ENCODE measurements at regions not wholly inside any gene's neighbourhood (a gene's known extent, or its start where the extent isn't known, plus 50 kb on each side); places are given as distances from the start of the nearest gene placed in this dataset.

- TF ChIP-seq CTCF (conservative IDR thresholded peaks at IDR 0.05; ENCODE audit: low read depth, low read length), result no peak
- no peak for TF ChIP-seq POLR2A (IDR thresholded peaks at IDR 0.05; ENCODE audit: low read depth, low read length)
- no peak for TF ChIP-seq CEBPB (IDR thresholded peaks at IDR 0.05; ENCODE audit: low read depth, low read length)
- no peak for TF ChIP-seq USF2 (IDR thresholded peaks at IDR 0.05; ENCODE audit: low read depth, low read length)
- TF ChIP-seq MAZ (IDR thresholded peaks at IDR 0.05; ENCODE audit: borderline replicate concordance, low read depth, low read length), result no peak
- peak; percentile 39 for TF ChIP-seq MAFK (IDR thresholded peaks at IDR 0.05; ENCODE audit: low read depth, low read length)
- TF ChIP-seq RCOR1 (IDR thresholded peaks at IDR 0.05; ENCODE audit: insufficient replicate concordance, low read length), result no peak
- no peak for TF ChIP-seq RFX5 (IDR thresholded peaks at IDR 0.05; ENCODE audit: low read depth, low read length)
- no peak for TF ChIP-seq BHLHE40 (IDR thresholded peaks at IDR 0.05; ENCODE audit: low read depth, low read length)
- TF ChIP-seq ELK1 (IDR thresholded peaks at IDR 0.05; ENCODE audit: borderline replicate concordance, low read depth, low read length), result no peak
- TF ChIP-seq MXI1 (IDR thresholded peaks at IDR 0.05; ENCODE audit: borderline replicate concordance, low read depth, low read length), result no peak
- TF ChIP-seq RAD21 (IDR thresholded peaks at IDR 0.05; ENCODE audit: low read length), result no peak
- TF ChIP-seq SMC3 (IDR thresholded peaks at IDR 0.05; ENCODE audit: low read depth, low read length), result no peak
- no peak for TF ChIP-seq FOS (IDR thresholded peaks at IDR 0.05; ENCODE audit: low read depth, low read length)
Measured at GRCh38 chr1:76727520-76727919, 139.8 kb upstream of the ST6GALNAC5 start.

Measured in IMR-90 (cell line).